ENCODE measurements at regions not wholly inside any gene's neighbourhood (a gene's known extent, or its start where the extent isn't known, plus 50 kb on each side); places are given as distances from the start of the nearest gene placed in this dataset.

DNA sequence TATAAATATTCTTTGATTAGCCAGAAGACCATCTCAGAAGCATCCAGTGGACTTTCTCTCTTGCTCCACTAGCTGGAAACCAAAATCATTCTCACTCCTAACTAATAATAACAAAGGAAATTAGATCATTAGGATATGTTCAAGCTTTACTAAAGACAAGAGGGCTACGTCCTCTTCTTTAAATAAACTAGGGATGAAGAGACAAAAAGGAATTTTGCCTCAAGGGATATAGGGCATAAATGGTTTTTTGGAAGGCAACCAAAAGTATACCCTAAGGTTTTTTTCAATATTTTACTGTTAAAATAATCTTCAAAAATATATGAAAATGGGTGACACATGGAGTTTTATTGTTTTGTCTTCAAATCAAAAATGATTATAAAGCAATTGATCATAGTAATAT lies 745.8 kb downstream of the MRPL39 start:
- H3K27me3 ChIP-seq (ENCODE audit: insufficient read depth, low read depth) = no peaks in the 10 kb centered on the region
- TF ChIP-seq, protein P1, sequence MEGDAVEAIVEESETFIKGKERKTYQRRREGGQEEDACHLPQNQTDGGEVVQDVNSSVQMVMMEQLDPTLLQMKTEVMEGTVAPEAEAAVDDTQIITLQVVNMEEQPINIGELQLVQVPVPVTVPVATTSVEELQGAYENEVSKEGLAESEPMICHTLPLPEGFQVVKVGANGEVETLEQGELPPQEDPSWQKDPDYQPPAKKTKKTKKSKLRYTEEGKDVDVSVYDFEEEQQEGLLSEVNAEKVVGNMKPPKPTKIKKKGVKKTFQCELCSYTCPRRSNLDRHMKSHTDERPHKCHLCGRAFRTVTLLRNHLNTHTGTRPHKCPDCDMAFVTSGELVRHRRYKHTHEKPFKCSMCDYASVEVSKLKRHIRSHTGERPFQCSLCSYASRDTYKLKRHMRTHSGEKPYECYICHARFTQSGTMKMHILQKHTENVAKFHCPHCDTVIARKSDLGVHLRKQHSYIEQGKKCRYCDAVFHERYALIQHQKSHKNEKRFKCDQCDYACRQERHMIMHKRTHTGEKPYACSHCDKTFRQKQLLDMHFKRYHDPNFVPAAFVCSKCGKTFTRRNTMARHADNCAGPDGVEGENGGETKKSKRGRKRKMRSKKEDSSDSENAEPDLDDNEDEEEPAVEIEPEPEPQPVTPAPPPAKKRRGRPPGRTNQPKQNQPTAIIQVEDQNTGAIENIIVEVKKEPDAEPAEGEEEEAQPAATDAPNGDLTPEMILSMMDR (conservative IDR thresholded peaks at IDR 0.05; ENCODE audit: low read depth, low read length) = no peak
- H3K79me2 ChIP-seq (ENCODE audit: insufficient read depth, low read depth) = no peaks in the 10 kb centered on the region
- no peaks in the 10 kb centered on the region for H4K20me1 ChIP-seq (ENCODE audit: insufficient read depth)
- no peak overlapping the region for H2AFZ ChIP-seq (ENCODE audit: low read depth)
- no peak overlapping the region for H3K4me2 ChIP-seq
- no peak overlapping the region for H3K9ac ChIP-seq
- H3K36me3 ChIP-seq (ENCODE audit: insufficient read depth) = no peaks in the 10 kb centered on the region
- no peak overlapping the region for H3K4me3 ChIP-seq (IDR thresholded peaks at IDR 0.05; ENCODE audit: insufficient read depth, low read depth, low read length)
- no peak overlapping the region for H3K27ac ChIP-seq
- no peaks in the 10 kb centered on the region for H3K4me1 ChIP-seq (ENCODE audit: low read depth, poor library complexity, severe bottlenecking)

DNA sequence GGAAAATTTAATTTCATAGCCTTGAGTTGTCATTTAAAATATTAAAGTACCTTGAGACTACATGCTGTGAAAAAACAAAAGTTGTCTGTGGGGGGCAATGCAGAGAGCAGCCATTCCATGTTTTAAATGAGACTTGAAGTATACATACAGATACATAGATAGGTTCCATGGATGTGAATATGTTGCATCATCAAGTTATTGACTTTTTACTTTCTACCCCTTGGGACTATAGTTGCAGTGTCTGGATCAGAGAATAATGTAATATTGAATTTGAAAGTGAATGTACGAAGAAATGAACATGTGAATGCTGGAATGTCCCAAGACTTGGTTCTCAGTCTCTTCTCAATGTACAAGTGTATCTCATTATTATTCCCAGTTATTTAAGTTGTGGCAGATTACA lies 751.0 kb downstream of the MRPL39 start:
- TF ChIP-seq, protein P1 (conservative IDR thresholded peaks at IDR 0.05; ENCODE audit: low read depth, low read length) = no peak
- Histone ChIP-seq H3K27me3 (ENCODE audit: insufficient read depth, low read depth) (no peaks in the 10 kb centered on the region), H4K20me1 (ENCODE audit: insufficient read depth) (no peaks in the 10 kb centered on the region), H3K4me3 (IDR thresholded peaks at IDR 0.05; ENCODE audit: insufficient read depth, low read depth, low read length) (no peak overlapping the region), H3K36me3 (ENCODE audit: insufficient read depth) (no peaks in the 10 kb centered on the region), H3K4me2 (no peak overlapping the region), H3K9ac (no peak overlapping the region), H3K27ac (no peak overlapping the region), H3K79me2 (ENCODE audit: insufficient read depth, low read depth) (no peaks in the 10 kb centered on the region), H3K4me1 (ENCODE audit: low read depth, poor library complexity, severe bottlenecking) (no peaks in the 10 kb centered on the region), H2AFZ (ENCODE audit: low read depth) (no peak overlapping the region)

GRCh38 chr21:24852610-24853195 lies 754.6 kb downstream of the MRPL39 start:
- H3K4me3 ChIP-seq (IDR thresholded peaks at IDR 0.05; ENCODE audit: insufficient read depth, low read depth, low read length) = no peak overlapping the region
- no peaks in the 10 kb centered on the region for H3K4me1 ChIP-seq (ENCODE audit: low read depth, poor library complexity, severe bottlenecking)
- H3K27ac ChIP-seq = no peak overlapping the region
- TF ChIP-seq, protein P1 (conservative IDR thresholded peaks at IDR 0.05; ENCODE audit: low read depth, low read length) = no peak
- H3K9ac ChIP-seq = no peak overlapping the region
- no peaks in the 10 kb centered on the region for H3K27me3 ChIP-seq (ENCODE audit: insufficient read depth, low read depth)
- no peak overlapping the region for H3K4me2 ChIP-seq
- no peaks in the 10 kb centered on the region for H3K79me2 ChIP-seq (ENCODE audit: insufficient read depth, low read depth)
- no peak overlapping the region for H2AFZ ChIP-seq (ENCODE audit: low read depth)
- H4K20me1 ChIP-seq (ENCODE audit: insufficient read depth) = no peaks in the 10 kb centered on the region
- no peaks in the 10 kb centered on the region for H3K36me3 ChIP-seq (ENCODE audit: insufficient read depth)

DNA sequence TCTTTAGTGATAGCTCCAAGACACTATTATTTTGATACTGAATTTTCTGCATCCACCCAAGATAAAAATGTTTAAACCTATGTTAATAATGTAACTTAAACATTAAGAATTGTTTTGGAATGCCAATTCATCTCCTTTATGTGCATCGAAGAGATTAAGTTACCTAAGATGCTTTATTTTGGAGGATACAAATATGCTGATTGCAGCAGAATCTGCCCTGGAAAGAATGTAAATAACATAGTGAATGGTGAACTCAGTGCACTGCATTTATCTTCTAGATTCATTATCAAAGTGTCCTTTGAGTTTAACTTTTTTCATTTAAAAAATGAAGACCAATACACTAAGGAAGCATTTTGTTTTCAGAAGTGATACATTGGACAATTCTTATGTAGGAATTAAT lies 757.2 kb downstream of the MRPL39 start:
- Histone ChIP-seq H3K4me1 (ENCODE audit: low read depth, poor library complexity, severe bottlenecking) (no peaks in the 10 kb centered on the region), H2AFZ (ENCODE audit: low read depth) (no peak overlapping the region), H3K4me2 (no peak overlapping the region), H4K20me1 (ENCODE audit: insufficient read depth) (no peaks in the 10 kb centered on the region), H3K27me3 (ENCODE audit: insufficient read depth, low read depth) (no peaks in the 10 kb centered on the region), H3K79me2 (ENCODE audit: insufficient read depth, low read depth) (no peaks in the 10 kb centered on the region), H3K36me3 (ENCODE audit: insufficient read depth) (no peaks in the 10 kb centered on the region), H3K4me3 (IDR thresholded peaks at IDR 0.05; ENCODE audit: insufficient read depth, low read depth, low read length) (no peak overlapping the region), H3K27ac (no peak overlapping the region), H3K9ac (no peak overlapping the region)
- TF ChIP-seq, protein P1 (conservative IDR thresholded peaks at IDR 0.05; ENCODE audit: low read depth, low read length) = no peak
